Glomerular endothelial cell (primary cell): ENCODE measurements at regions not wholly inside any gene's neighbourhood (a gene's known extent, or its start where the extent isn't known, plus 50 kb on each side); places are given as distances from the start of the nearest gene placed in this dataset.
A peak's percentile ranks its signal among the peaks of the same experiment; 100 is the strongest.
"Not testable (repeated sequence)": the region's sequence is repeated elsewhere in the genome, so short reads cannot be mapped to it uniquely, and the experiment has no call there.

Experiments used
- DNase-seq: peaks from one replicate; pipeline ENCODE4 v3.0.0-alpha.2; 2011; ENCODE audit warnings: low read depth, low spot score; ENCODE audit errors: extremely low read depth

DNA sequence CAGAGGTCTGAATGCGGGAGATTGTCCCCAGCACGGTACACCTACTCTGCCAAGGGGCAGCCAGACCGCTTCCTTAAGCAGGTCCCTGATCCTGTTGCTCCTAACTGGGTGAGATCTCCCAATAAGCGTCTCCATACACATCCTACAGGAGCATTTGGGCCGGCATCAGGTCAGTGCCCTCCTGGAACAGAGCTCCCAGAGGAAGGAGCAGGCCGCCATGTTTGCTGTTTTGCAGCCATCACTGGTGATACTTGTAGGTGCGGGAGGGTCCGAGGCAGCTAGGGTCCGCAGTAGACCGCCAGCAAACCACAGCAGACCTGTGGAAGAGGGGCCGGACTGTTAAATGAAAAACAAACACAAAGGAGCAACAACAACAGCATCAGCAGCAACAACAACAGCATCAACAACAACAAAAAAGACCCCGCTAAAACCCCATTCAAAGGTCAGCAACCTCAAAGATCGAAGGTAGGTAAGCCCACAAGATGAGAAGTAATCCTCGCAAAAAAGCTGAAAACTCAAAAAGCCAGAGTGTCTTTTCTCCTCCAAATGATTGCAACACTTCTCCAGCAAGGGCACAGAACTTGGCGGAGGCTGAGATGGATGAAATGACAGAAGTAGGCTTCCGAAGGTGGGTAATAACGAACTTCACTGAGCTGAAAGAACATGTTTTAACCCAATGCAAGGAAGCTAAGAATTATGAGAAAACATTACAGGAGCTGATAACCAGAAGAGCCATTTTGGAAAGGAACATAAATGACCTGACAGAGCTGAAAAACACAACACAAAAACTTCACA is 79.0 kb upstream of the CDH7 start:
- no peak for DNase-seq

DNA sequence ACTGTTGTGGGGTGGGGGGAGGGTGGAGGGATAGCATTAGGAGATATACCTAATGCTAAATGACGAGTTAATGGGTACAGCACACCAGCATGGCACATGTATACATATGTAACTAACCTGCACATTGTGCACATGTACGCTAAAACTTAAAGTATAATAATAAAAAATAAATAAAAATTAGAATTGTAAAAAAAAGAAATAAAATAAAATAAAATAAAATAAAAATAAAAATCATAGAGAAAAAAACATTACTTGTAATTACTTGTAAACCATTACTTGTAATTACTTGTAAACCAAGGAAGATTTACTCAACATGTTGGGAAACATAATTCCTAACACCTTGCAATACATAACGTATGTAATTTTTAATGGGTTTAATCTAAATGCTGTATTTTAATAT is 80.7 kb upstream of the CDH7 start:
- DNase-seq = not testable (repeated sequence)

GRCh38 chr18:65661391-65661790 is 89.4 kb upstream of the CDH7 start:
- DNase-seq = no peak

- DNase-seq = no peak
Observed at GRCh38 chr18:65659912-65660311, 90.9 kb upstream of the CDH7 start.

DNA sequence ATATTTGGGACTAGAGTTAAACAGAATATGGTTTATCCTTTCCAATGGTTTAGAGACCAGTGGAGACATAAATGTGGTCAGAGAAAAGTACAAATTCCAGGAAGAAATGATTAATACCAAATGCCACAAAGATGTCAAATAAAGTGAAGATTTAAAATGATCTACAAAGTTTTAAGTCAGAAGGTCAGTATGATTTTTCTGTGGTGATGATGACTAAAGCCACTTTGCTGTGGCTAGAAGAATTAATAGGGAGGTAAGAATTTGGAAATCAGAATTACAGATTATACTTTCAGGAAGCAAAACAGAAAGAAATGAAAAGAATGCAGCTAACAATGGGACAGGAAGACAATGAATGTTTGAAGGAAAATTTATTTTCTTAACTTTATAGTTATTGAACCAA is 91.5 kb upstream of the CDH7 start:
- DNase-seq = no peak

DNA sequence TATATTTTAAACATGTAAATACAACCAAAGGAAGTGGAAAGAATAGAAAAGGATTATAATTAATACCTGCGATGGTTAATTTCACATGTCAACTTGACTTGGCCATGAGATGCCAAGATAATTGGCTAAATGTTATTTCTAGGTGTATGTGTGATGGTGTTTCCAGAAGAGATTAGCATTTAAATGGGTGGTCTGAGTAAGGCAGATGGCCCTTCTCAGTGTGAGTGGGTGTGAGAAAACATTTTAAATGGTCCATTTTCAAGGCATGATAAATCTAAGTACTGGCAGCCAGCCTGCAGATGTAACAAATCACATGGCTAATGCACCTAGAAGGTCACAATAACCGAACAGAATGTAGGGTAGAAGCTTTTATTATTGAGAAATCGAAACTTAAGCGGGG is 99.6 kb upstream of the CDH7 start:
- no peak for DNase-seq

GRCh38 chr18:65632236-65632635 is 118.6 kb upstream of the CDH7 start:
- no peak for DNase-seq

GRCh38 chr18:65631766-65632165 is 119.0 kb upstream of the CDH7 start:
- DNase-seq = no peak

- DNase-seq = no peak
Observed at GRCh38 chr18:65628390-65628789, 122.4 kb upstream of the CDH7 start.

DNA sequence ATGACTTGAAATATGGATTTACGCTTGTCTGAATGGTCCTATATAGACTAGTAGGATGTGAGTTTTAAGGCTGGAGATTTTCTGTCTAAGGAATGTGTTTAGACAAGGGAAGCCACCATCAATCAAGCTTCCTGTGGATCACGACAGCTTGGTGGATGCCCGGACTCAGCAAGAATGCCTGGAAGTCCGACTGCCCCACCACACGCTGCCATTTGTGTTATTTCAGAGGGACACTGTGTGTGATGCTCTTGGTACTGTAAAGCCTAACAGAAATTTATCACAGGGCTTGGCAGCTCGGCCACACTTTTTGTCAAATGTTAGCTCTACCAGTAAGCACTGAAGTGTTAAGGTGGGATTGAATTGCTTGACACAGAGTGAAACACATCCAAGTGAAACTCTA is 127.1 kb upstream of the CDH7 start:
- no peak for DNase-seq

DNA sequence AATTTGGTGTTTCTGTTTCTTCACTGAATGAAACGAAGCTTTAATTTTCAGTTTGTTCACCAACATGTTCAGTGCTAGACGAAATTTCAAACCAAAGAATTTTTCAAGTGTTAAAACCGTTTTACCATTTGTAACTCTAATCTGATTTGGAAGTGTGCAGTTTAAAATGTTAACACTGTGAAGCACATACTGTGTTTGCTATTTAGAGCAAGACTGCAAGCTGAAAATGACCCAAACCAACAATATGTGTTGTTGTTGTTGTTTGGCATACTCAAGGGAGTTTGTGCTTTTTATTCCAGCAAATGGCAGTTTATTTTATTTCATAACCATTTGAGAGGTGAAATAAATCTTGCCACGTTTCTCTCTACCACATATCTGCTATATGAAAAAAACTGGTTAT is 128.4 kb upstream of the CDH7 start:
- no peak for DNase-seq

DNA sequence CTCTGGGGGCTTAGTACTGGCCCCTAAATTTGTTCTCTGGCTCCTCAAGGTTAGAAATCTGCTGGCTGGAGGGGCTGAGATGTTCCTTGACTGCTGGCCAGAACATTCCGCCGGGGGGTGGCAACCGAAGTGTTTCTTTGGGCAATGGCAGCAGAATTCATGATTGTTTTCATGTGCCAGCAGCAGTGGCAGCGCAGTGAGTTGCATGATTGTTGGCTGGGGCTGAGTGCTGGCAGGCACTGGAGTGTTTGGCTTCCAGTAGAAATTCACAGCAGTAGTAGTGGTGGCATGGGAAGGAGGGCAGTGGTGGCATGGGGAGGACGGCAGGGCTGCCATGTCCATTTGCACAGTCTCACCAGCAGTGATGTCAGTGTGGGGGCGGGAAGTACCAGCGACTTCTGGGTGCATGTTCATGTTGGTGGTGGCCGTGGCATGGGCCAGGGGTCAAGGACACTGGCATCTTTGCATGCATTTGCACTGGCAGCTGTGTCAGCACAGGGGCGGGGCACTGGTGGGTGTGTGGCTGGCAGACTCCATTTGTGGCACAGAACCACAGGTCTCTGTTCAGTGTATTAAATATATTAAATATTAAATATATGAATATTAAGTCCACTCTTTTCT is 130.6 kb upstream of the CDH7 start:
- DNase-seq = no peak

GRCh38 chr18:65610939-65611338 is 139.9 kb upstream of the CDH7 start:
- DNase-seq = no peak

DNA sequence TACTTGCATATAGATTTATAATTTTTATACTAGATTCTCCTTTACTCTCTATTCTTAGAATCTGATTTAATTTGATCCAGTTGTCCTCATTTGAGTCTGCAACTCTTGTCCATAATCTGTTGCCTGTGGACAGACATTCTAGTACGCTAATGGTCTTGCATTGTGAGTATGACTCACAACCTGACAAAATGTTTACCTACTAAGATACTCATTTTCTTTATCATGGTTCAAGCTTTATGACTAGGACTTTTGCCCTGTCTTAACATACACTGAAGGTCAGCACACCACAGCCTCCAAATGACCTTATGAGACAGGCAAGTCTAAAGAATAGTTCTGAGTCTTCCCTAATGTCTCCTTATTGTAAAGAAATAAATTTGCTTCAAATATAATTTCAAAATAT is 142.3 kb upstream of the CDH7 start:
- no peak for DNase-seq

DNA sequence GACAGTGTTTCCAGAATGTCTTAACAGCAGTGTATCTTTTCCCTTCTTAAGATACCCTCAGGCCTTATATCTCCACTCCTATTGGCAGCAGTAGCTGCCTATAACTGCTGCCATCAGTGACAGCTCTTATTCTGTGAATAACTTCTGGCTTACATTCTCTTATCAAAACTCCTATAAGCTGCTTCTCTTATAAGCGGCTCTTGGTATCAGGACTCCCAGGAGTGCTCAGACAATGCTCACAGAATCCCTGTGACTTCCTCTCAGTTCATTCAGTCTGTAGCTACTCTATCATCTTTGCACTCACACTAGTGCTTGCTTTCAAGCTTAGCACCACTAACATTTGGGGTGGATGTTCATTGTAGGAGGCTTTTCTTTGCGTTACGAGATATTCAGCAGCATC is 143.7 kb upstream of the CDH7 start:
- DNase-seq = no peak

DNA sequence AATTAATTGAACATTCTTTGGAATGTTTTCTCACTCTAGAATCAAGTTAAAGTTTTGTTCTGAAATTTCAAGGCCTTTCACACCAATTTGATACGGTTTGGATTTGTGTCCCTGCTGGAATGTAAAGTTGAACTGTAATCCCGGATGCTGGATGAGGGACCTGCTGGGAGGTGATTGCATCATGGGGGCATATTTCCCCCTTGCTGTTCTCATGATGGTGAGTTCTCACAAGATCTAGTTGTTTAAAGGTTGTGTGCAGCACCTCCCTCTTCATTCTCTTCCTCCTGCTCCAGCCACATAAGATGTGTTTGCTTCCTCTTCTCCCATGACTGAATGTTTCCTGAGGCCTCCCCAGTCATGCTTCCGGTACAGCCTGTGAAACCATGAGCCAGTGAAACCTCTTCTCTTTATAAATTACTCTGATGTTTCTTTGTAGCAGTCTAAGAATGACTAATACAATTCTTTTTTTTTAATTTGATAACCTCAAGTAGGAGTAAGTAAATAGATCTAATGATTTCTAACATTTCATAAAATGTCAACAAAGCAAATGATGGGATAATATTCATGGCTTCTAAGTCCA is 144.2 kb upstream of the CDH7 start:
- DNase-seq = peak; percentile 18

- DNase-seq = not testable (repeated sequence)
Observed at GRCh38 chr18:65605352-65605751, 145.5 kb upstream of the CDH7 start.

DNA sequence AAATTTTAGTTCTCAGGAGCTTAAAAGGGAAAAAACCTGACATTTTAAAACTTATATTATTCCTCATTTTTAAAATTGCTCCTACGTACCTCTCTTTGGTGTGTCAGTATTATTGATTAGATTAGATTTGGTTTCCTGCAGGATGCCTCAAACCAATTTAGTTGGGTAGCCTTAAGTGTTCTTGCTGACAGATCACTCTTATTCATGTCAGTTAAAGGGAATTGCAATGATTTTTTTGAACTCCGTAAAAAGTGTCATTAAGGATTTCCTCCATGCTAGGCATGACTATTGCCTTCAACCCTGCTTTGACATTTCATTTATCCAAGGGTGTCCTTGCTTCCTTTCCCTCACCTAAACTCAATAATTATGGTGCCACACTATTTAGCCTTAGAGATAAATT is 149.0 kb upstream of the CDH7 start:
- DNase-seq = no peak

DNA sequence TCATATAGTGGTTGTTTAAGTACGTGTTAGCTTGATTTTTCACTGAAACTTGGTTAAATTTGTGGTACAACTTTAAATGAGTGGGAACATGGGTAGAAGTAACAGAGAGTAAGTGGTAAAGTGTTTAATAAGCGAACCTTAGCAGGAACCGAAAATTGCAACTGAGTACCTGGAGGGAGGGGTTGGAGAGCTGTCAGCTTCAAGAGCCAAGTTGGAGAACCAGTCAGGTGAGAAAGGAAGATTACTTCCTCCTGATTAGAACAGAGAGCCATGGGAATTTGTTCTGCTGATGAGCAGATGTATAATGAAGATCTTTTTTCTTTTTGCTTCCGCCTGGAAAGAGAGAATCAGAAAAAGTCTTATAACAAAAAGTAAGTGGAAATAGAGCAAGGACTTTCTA is 158.4 kb upstream of the CDH7 start:
- no peak for DNase-seq

- DNase-seq = no peak
Observed at GRCh38 chr18:65587491-65587890, 163.3 kb upstream of the CDH7 start.

- not testable (repeated sequence) for DNase-seq
Observed at GRCh38 chr18:65582094-65582493, 168.7 kb upstream of the CDH7 start.

DNA sequence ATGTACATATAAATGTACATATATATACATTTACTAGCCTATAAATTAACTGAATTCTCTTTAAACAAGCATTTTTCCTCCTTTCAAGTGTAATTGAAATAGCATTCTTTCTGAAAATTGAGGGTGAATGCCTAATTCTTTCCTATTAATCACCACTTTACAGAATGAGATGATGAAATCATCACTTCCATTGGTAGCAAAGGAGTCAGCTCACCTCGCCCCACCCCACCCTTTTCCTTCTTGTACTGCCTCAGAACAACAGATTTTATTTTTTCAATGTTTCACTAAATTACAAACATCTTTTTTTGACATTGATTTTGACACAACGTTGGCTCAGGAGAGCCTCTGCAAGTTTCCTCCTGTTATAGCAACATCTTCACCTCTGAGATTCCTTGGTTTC is 181.9 kb upstream of the CDH7 start:
- DNase-seq = no peak
